ENCODE measurements at regions not wholly inside any gene's neighbourhood (a gene's known extent, or its start where the extent isn't known, plus 50 kb on each side); places are given as distances from the start of the nearest gene placed in this dataset.

GRCh38 chr13:73893833-73894232 is 240.4 kb downstream of the KLF12 start:
- TF ChIP-seq CTCF (IDR thresholded peaks at IDR 0.05; ENCODE audit: poor library complexity, severe bottlenecking), result no peak
- no peak for TF ChIP-seq TAF1 (IDR thresholded peaks at IDR 0.05; ENCODE audit: low read depth)
- TF ChIP-seq REST (IDR thresholded peaks at IDR 0.05; ENCODE audit: borderline replicate concordance), result no peak
- no peak for TF ChIP-seq SMC3 (conservative IDR thresholded peaks at IDR 0.05; ENCODE audit: poor library complexity)
- TF ChIP-seq EZH2 (IDR thresholded peaks at IDR 0.05; ENCODE audit: borderline replicate concordance, insufficient read depth, low read length, poor library complexity, severe bottlenecking), result no peak
- TF ChIP-seq EP300 (conservative IDR thresholded peaks at IDR 0.05; ENCODE audit: poor library complexity, severe bottlenecking), result no peak

Measured in neural cell (in vitro differentiated cells).